IMR-90 (cell line): ENCODE measurements at regions not wholly inside any gene's neighbourhood (a gene's known extent, or its start where the extent isn't known, plus 50 kb on each side); places are given as distances from the start of the nearest gene placed in this dataset.

Experiments
- ATAC-seq: fragments of 200-7000 bp; cut with Tn5 transposase; 2 replicates; pipeline ENCODE4 v1.9.1; 2020; ENCODE audit warnings: low read depth, mild to moderate bottlenecking, moderate library complexity
- BruUV-seq: library from RNA; stranded (reverse); fragments of 400-500 nt; replicated peaks from 2 replicates; lab custom pipeline; 2021; lab: Mats Ljungman, UMichigan
- CTCF ChIA-PET: fragments of 300-600 bp; formaldehyde crosslinking; extraction: SDS; loops from one replicate; lab custom pipeline; 2021; ENCODE audit warnings: antibody characterized with exemption; lab: Yijun Ruan, JAX
- POLR2A ChIA-PET: fragments of 300-600 bp; sonication (Branson Sonifier 250); formaldehyde crosslinking; loops from one replicate; lab custom pipeline; 2022; ENCODE audit warnings: antibody characterized with exemption; ENCODE audit not compliant: unreplicated experiment; lab: Charles Lee
- DNase-seq: peaks from one replicate; pipeline ENCODE4 v3.0.0; 2013
- H2AFZ ChIP-seq: replicated peaks from 2 replicates; pipeline ENCODE3; 2013; ENCODE audit warnings: low read length, mild to moderate bottlenecking; ENCODE audit not compliant: poor library complexity
- H2AK5ac ChIP-seq: 2 replicates; pipeline ENCODE4 v1.6.1; 2013; ENCODE audit warnings: low read depth, low read length, inconsistent platforms
- H2AK9ac ChIP-seq: replicated peaks from 2 replicates; pipeline ENCODE3; 2013; ENCODE audit warnings: mild to moderate bottlenecking, low read depth, low read length, moderate library complexity; ENCODE audit not compliant: poor library complexity
- H2BK120ac ChIP-seq: 2 replicates; pipeline ENCODE4 v1.6.1; 2013; ENCODE audit warnings: low read depth, low read length, inconsistent platforms
- H2BK15ac ChIP-seq: 3 replicates; pipeline ENCODE4 v1.6.1; 2013; ENCODE audit warnings: low read depth, low read length, inconsistent platforms
- H2BK20ac ChIP-seq: 2 replicates; pipeline ENCODE4 v1.6.1; 2013; ENCODE audit warnings: low read depth, mild to moderate bottlenecking, inconsistent platforms, low read length, moderate library complexity
- H2BK5ac ChIP-seq: 2 replicates; pipeline ENCODE4 v1.6.1; 2013; ENCODE audit warnings: mild to moderate bottlenecking, low read depth, low read length, inconsistent platforms; ENCODE audit not compliant: poor library complexity, severe bottlenecking
- H3K14ac ChIP-seq: replicated peaks from 2 replicates; pipeline ENCODE4 v1.6.1; 2013; ENCODE audit warnings: low read depth, low read length, inconsistent platforms
- H3K18ac ChIP-seq: 2 replicates; pipeline ENCODE4 v1.6.1; 2013; ENCODE audit warnings: low read depth, low read length, control low read depth
- H3K23ac ChIP-seq: 2 replicates; pipeline ENCODE4 v1.6.1; 2013; ENCODE audit warnings: low read depth, low read length, inconsistent platforms
- H3K27ac ChIP-seq: 2 replicates; pipeline ENCODE4 v1.5.1; 2013; ENCODE audit warnings: mild to moderate bottlenecking, control low read depth, low read length; ENCODE audit not compliant: insufficient read depth
- H3K27me3 ChIP-seq: 2 replicates; pipeline ENCODE4 v1.6.1; 2013; ENCODE audit warnings: low read length; ENCODE audit not compliant: control insufficient read depth, insufficient read depth
- H3K36me3 ChIP-seq: 2 replicates; pipeline ENCODE4 v1.6.1; 2013; ENCODE audit warnings: low read length, mixed read lengths; ENCODE audit not compliant: control insufficient read depth, insufficient read depth
- H3K4ac ChIP-seq: 2 replicates; pipeline ENCODE4 v1.6.1; 2013; ENCODE audit warnings: low read depth, low read length, inconsistent platforms
- H3K4me1 ChIP-seq: 2 replicates; pipeline ENCODE4 v1.6.1; 2013; ENCODE audit warnings: low read length, mixed read lengths; ENCODE audit not compliant: control insufficient read depth, insufficient read depth
- H3K4me2 ChIP-seq: 2 replicates; pipeline ENCODE4 v1.6.1; 2013; ENCODE audit warnings: low read depth, mild to moderate bottlenecking, control low read depth, low read length, moderate library complexity
- H3K4me3 ChIP-seq: 2 replicates; pipeline ENCODE4 v1.5.1; 2013; ENCODE audit warnings: low read depth, mild to moderate bottlenecking, control low read depth, low read length, moderate library complexity; ENCODE audit not compliant: insufficient read depth
- H3K56ac ChIP-seq: 2 replicates; pipeline ENCODE4 v1.6.1; 2013; ENCODE audit warnings: low read length, inconsistent platforms; ENCODE audit not compliant: insufficient read depth; ENCODE audit errors: extremely low read depth
- H3K79me1 ChIP-seq, 2 experiments: 2 replicates each; pipeline ENCODE4 v1.6.1; 2013; ENCODE audit warnings: low read length in 2 of 2, inconsistent platforms in 1 of 2, low read depth in 1 of 2
- H3K9ac ChIP-seq: 2 replicates; pipeline ENCODE4 v1.6.1; 2013; ENCODE audit warnings: low read depth, low read length, control low read depth
- H3K9me1 ChIP-seq: 2 replicates; pipeline ENCODE4 v1.6.1; 2013; ENCODE audit warnings: low read length, inconsistent platforms; ENCODE audit not compliant: insufficient read depth
- H3K9me3 ChIP-seq: 2 replicates; pipeline ENCODE4 v1.6.1; 2013; ENCODE audit warnings: low read length; ENCODE audit not compliant: control insufficient read depth, insufficient read depth
- H4K20me1 ChIP-seq: 2 replicates; pipeline ENCODE4 v1.6.1; 2013; ENCODE audit warnings: low read length, inconsistent platforms; ENCODE audit not compliant: insufficient read depth
- H4K5ac ChIP-seq: 2 replicates; pipeline ENCODE4 v1.6.1; 2013; ENCODE audit warnings: mild to moderate bottlenecking, low read depth, low read length, control low read depth
- H4K8ac ChIP-seq, 2 experiments: 2 replicates each; pipeline ENCODE4 v1.6.1; 2013; ENCODE audit warnings: low read depth in 2 of 2, low read length in 2 of 2, control low read depth in 1 of 2, inconsistent platforms in 1 of 2
- H4K91ac ChIP-seq: 2 replicates; pipeline ENCODE4 v1.6.1; 2013; ENCODE audit warnings: low read depth, low read length, inconsistent platforms; ENCODE audit not compliant: insufficient read depth
- NFE2L2 ChIP-seq: fragments of 150-350 bp; IDR thresholded peaks from 2 replicates; pipeline ENCODE4 v1.6.1; 2016; ENCODE audit warnings: low read depth, mild to moderate bottlenecking, low read length
- WGBS, 2 experiments: methylation state at CpG; one replicate each; pipeline versions ENCODE4 v1.1.5 to v1.1.7; 2013; ENCODE audit warnings: missing lambda C conversion rate in 2 of 2; ENCODE audit not compliant: insufficient read length in 1 of 2; ENCODE audit errors: extremely low coverage in 2 of 2; 5-methylcytosine and 5-hydroxymethylcytosine counted together
- dilution Hi-C: fragments of 300-500 bp; cut with HindIII; formaldehyde crosslinking; loops from one replicate; pipeline ENCODE4 v1.14.3; 2018; ENCODE audit warnings: low sequenced_read_pairs; ENCODE audit not compliant: unreplicated experiment
- in situ Hi-C: fragments of 300-500 bp; cut with MboI; formaldehyde crosslinking; loops from 3 replicates; pipeline ENCODE4 v1.14.3; 2019; ENCODE audit warnings: low sequenced_read_pairs, inconsistent platforms, mixed read lengths
- intact Hi-C: fragments of 100-400 bp; cut with micrococcal nuclease; formaldehyde crosslinking; loops from 2 replicates; pipeline ENCODE4 v1.10.0; 2022

- dilution Hi-C loops = no loop called here
- H3K27me3 ChIP-seq = no peaks in the 10 kb centered on the region
These were observed 68.9 kb upstream of the EFNA5 start for GRCh38 chr5:107739661-107740060.

More at GRCh38 chr5:107739661-107740060, 68.9 kb upstream of the EFNA5 start:
- H3K9me3 ChIP-seq = no peaks in the 10 kb centered on the region
- H3K4me3 ChIP-seq = no peak overlapping the region
- no peak overlapping the region for H2AK5ac ChIP-seq
- no peak overlapping the region for H2BK20ac ChIP-seq
- no peaks in the 10 kb centered on the region for H4K20me1 ChIP-seq
- ChIA-PET CTCF (no interaction called here), POLR2A (no interaction called here)
- no TSS peak for BruUV-seq
- no peak overlapping the region for H2BK15ac ChIP-seq
- H3K79me1 ChIP-seq = no peaks in the 10 kb centered on the region
- no peaks in the 10 kb centered on the region for H3K36me3 ChIP-seq
- H3K27ac ChIP-seq = no peak overlapping the region
- H2AFZ ChIP-seq = no peak overlapping the region
- in situ Hi-C loops (no loop called here), intact Hi-C loops (no loop called here)
- H3K18ac ChIP-seq = no peak overlapping the region
- H2BK120ac ChIP-seq = no peak overlapping the region
- H2BK5ac ChIP-seq = no peak overlapping the region
- H4K91ac ChIP-seq = no peak overlapping the region
- no peak overlapping the region for H4K5ac ChIP-seq
- WGBS, 2 experiments = no CpG with 5 or more reads among the region's 3 CpGs
- no peak for DNase-seq
- no peak overlapping the region for H3K14ac ChIP-seq
- ATAC-seq = no peak
- no peak overlapping the region for H3K56ac ChIP-seq
- no peak overlapping the region for H4K8ac ChIP-seq
- TF ChIP-seq NFE2L2 = no peak
- H3K4ac ChIP-seq = no peak overlapping the region
- no peak overlapping the region for H3K23ac ChIP-seq
- no peak overlapping the region for H2AK9ac ChIP-seq
- no peak overlapping the region for H3K4me2 ChIP-seq
- peaks cover 8% of the 10 kb centered on the region for H3K4me1 ChIP-seq
- no peak overlapping the region for H3K9ac ChIP-seq
- H3K9me1 ChIP-seq = peaks cover 4% of the 10 kb centered on the region
